K562 (cell line): ENCODE measurements at regions not wholly inside any gene's neighbourhood (a gene's known extent, or its start where the extent isn't known, plus 50 kb on each side); places are given as distances from the start of the nearest gene placed in this dataset.

Source experiments
- ATAC-seq: fragments of 200-7000 bp; cut with Tn5 transposase; 3 replicates; pipeline ENCODE4 v1.9.1; 2020; ENCODE audit warnings: moderate library complexity
- BruUV-seq: library from RNA; stranded (reverse); fragments of 400-500 nt; replicated peaks from 2 replicates; lab custom pipeline; 2021; lab: Mats Ljungman, UMichigan
- CTCF ChIA-PET: fragments of 300-600 bp; formaldehyde crosslinking; extraction: SDS; loops from one replicate; lab custom pipeline; 2021; ENCODE audit warnings: low intra/inter-chr PET ratio; lab: Yijun Ruan, JAX
- POLR2A ChIA-PET: fragments of 300-600, 350-650 bp; sonication (Branson Sonifier 250); formaldehyde crosslinking; extraction: SDS; loops from one replicate; lab custom pipeline; 2021; ENCODE audit warnings: antibody characterized with exemption, inconsistent platforms; lab: Yijun Ruan, JAX
- DNase-seq, 4 experiments: peaks; one replicate each; pipeline versions ENCODE4 v3.0.0 to v3.0.0-alpha.2; 2011 to 2018; ENCODE audit warnings: low spot score in 3 of 4, mixed read lengths in 3 of 4; ENCODE audit errors: extremely low read depth in 1 of 4
- FAIRE-seq: peaks from 2 replicates; lab custom pipeline; 2011; peaks lifted over from hg19 to GRCh38; lab: Jason Lieb, UNC
- H2AFZ ChIP-seq: 2 replicates; pipeline ENCODE4 v1.6.0; 2011; ENCODE audit warnings: low read depth, low read length, control low read depth, inconsistent platforms
- H3K27ac ChIP-seq: fragments of 200-600 bp; 3 replicates; pipeline ENCODE4 v1.8.0; 2011; ENCODE audit warnings: low read depth, mild to moderate bottlenecking, control low read depth, inconsistent platforms, low read length, moderate library complexity, mixed read lengths; ENCODE audit errors: extremely low read depth
- H3K27me3 ChIP-seq, 2 experiments: fragments of 300-600 bp in 1 of 2; 2 replicates in 1 of 2; 3 replicates in 1 of 2; pipeline versions ENCODE4 v1.6.0 to v1.8.0; 2011; ENCODE audit warnings: inconsistent platforms in 2 of 2, low read length in 2 of 2, mild to moderate bottlenecking in 1 of 2, mixed read lengths in 1 of 2, moderate library complexity in 1 of 2; ENCODE audit not compliant: control insufficient read depth in 2 of 2, insufficient read depth in 2 of 2
- H3K36me3 ChIP-seq: fragments of 300-600 bp; 3 replicates; pipeline ENCODE4 v1.8.0; 2011; ENCODE audit warnings: mild to moderate bottlenecking, low read length, inconsistent platforms; ENCODE audit not compliant: control insufficient read depth, insufficient read depth
- H3K4me1 ChIP-seq, 2 experiments: fragments of 200-600 bp in 1 of 2; replicated peaks in 1 of 2; 2 replicates in 1 of 2; 3 replicates in 1 of 2; pipeline versions ENCODE4 v1.5.1 to v1.8.0; 2011; ENCODE audit warnings: inconsistent platforms in 2 of 2, low read length in 2 of 2, mild to moderate bottlenecking in 1 of 2, mixed read lengths in 1 of 2, moderate library complexity in 1 of 2; ENCODE audit not compliant: control insufficient read depth in 2 of 2, insufficient read depth in 2 of 2
- H3K4me2 ChIP-seq: 2 replicates; pipeline ENCODE4 v1.6.1; 2011; ENCODE audit warnings: low read length, control low read depth, inconsistent platforms, mixed read lengths; ENCODE audit not compliant: insufficient read depth
- H3K4me3 ChIP-seq: fragments of 200-600 bp; sonication (generic), shearing (Covaris generic); 2 replicates; pipeline ENCODE4 v1.5.1; 2016; ENCODE audit warnings: control low read depth, inconsistent platforms
- H3K79me2 ChIP-seq: fragments of 200-600 bp; 3 replicates; pipeline ENCODE4 v1.8.0; 2011; ENCODE audit warnings: low read length, inconsistent platforms; ENCODE audit not compliant: control insufficient read depth, insufficient read depth
- H3K9ac ChIP-seq, 2 experiments: 2 replicates each; pipeline versions ENCODE4 v1.6.0 to v1.6.1; 2011; ENCODE audit warnings: low read depth in 2 of 2, low read length in 2 of 2, control low read depth in 1 of 2, inconsistent platforms in 1 of 2, mild to moderate bottlenecking in 1 of 2, mixed read lengths in 1 of 2; ENCODE audit not compliant: insufficient read depth in 1 of 2
- H3K9me1 ChIP-seq: one replicate; pipeline ENCODE4 v1.6.0; 2011; ENCODE audit warnings: inconsistent platforms, mild to moderate bottlenecking, low read length, moderate library complexity; ENCODE audit not compliant: control insufficient read depth, insufficient read depth
- H3K9me3 ChIP-seq: replicated peaks from 2 replicates; pipeline ENCODE4 v1.5.1; 2011; ENCODE audit warnings: low read depth, low read length, inconsistent platforms; ENCODE audit not compliant: control insufficient read depth, insufficient read depth
- H4K20me1 ChIP-seq: replicated peaks from 2 replicates; pipeline ENCODE4 v1.6.1; 2011; ENCODE audit warnings: low read length, inconsistent platforms, mixed read lengths; ENCODE audit not compliant: control insufficient read depth, insufficient read depth
- CBX2 ChIP-seq: fragments of 200-600 bp; sonication (generic); IDR thresholded peaks from one replicate; pipeline ENCODE4 v1.6.1; 2012; ENCODE audit warnings: mild to moderate bottlenecking, low read length, inconsistent platforms; ENCODE audit not compliant: insufficient read depth, poor library complexity, severe bottlenecking
- CC2D1A ChIP-seq: fragments of 450-650 bp; IDR thresholded peaks from 2 replicates; pipeline ENCODE4 v1.6.1; 2017; ENCODE audit warnings: mild to moderate bottlenecking
- HDAC3 ChIP-seq: fragments of 450-650 bp; IDR thresholded peaks from 2 replicates; pipeline ENCODE4 v1.6.1; 2018; ENCODE audit warnings: borderline replicate concordance, mild to moderate bottlenecking, moderate library complexity; ENCODE audit not compliant: partially characterized antibody
- KAT8 ChIP-seq: fragments of 450-650 bp; IDR thresholded peaks from 2 replicates; pipeline ENCODE4 v1.6.1; 2016; ENCODE audit warnings: low read depth, mild to moderate bottlenecking
- MCM7 ChIP-seq, 2 experiments: fragments of 450-650 bp; IDR thresholded peaks; 2 replicates each; pipeline ENCODE4 v1.6.1; 2016 to 2018
- MTA2 ChIP-seq: fragments of 450-650 bp; IDR thresholded peaks from 2 replicates; pipeline ENCODE4 v1.6.1; 2016; ENCODE audit warnings: low read depth
- MYBL2 ChIP-seq, 2 experiments: fragments of 450-650 bp in 1 of 2; sonication (generic) in 1 of 2; formaldehyde crosslinking in 1 of 2; IDR thresholded peaks; 2 replicates each; pipeline versions ENCODE4 v1.6.1 to v1.8.1; 2017 to 2022; ENCODE audit warnings: borderline replicate concordance in 1 of 2, inconsistent platforms in 1 of 2, low read depth in 1 of 2, mild to moderate bottlenecking in 1 of 2, missing genetic modification reagents in 1 of 2, moderate library complexity in 1 of 2
- PML ChIP-seq: IDR thresholded peaks from 2 replicates; pipeline ENCODE4 v1.6.1; 2012; ENCODE audit warnings: low read length, inconsistent platforms
- PTBP1 ChIP-seq: fragments of 200-400 bp; formaldehyde crosslinking; IDR thresholded peaks from 2 replicates; pipeline ENCODE4 v1.6.1; 2017; ENCODE audit warnings: low read depth, low read length
- RBM22 ChIP-seq: fragments of 200-400 bp; formaldehyde crosslinking; IDR thresholded peaks from 2 replicates; pipeline ENCODE4 v1.6.1; 2018; ENCODE audit warnings: low read length, low read depth; ENCODE audit not compliant: poor library complexity, severe bottlenecking
- SFPQ ChIP-seq: fragments of 200-400 bp; formaldehyde crosslinking; IDR thresholded peaks from 2 replicates; pipeline ENCODE4 v1.6.1; 2017; ENCODE audit warnings: mild to moderate bottlenecking, low read depth, low read length, moderate library complexity
- TAF9B ChIP-seq: fragments of 450-650 bp; IDR thresholded peaks from 2 replicates; pipeline ENCODE4 v1.6.1; 2018; ENCODE audit warnings: mild to moderate bottlenecking; ENCODE audit not compliant: partially characterized antibody
- USF2 ChIP-seq: sonication (generic); formaldehyde crosslinking; IDR thresholded peaks from 2 replicates; pipeline ENCODE4 v1.5.0; 2020; ENCODE audit warnings: missing genetic modification reagents
- ZNF212 ChIP-seq: fragments of 450-650 bp; formaldehyde crosslinking; IDR thresholded peaks from 2 replicates; pipeline ENCODE4 v1.4.0; 2020; ENCODE audit warnings: mild to moderate bottlenecking
- ZNF511 ChIP-seq: sonication (generic); formaldehyde crosslinking; IDR thresholded peaks from 2 replicates; pipeline ENCODE4 v1.8.0; 2022; ENCODE audit warnings: mild to moderate bottlenecking, missing genetic modification reagents
- ZNF785 ChIP-seq: fragments of 250-450 bp; sonication (Bioruptor Pico); IDR thresholded peaks from 2 replicates; pipeline ENCODE4 v1.4.0; 2020; ENCODE audit warnings: mild to moderate bottlenecking
- WGBS: fragments of 100-300 bp; shearing (Covaris generic); methylation state at CpG from one replicate; pipeline ENCODE4 v1.1.6; 2016; ENCODE audit warnings: low coverage, mixed read lengths; ENCODE audit not compliant: insufficient coverage; ENCODE audit errors: missing lambda C conversion rate; 5-methylcytosine and 5-hydroxymethylcytosine counted together
- in situ Hi-C: fragments of 300-500 bp; cut with MboI; formaldehyde crosslinking; loops from 4 replicates; pipeline ENCODE4 v1.15.0; 2018; ENCODE audit warnings: inconsistent platforms, mixed read lengths
- intact Hi-C: fragments of 100-400 bp; cut with micrococcal nuclease; formaldehyde crosslinking; loops from 2 replicates; pipeline ENCODE4 v1.14.2; 2022

- no peak overlapping the region for H3K4me2 ChIP-seq
- POLR2A ChIA-PET, result interaction anchor here (0.6 kb wide), 2 partner anchors 138 to 231 kb away, joined by 3 to 4 read pairs; no protein-coding TSS in a partner anchor
- H3K4me1 ChIP-seq, result no peaks in the 10 kb centered on the region
- CTCF ChIA-PET, result no interaction called here
- DNase-seq, result no peak
- BruUV-seq, result no TSS peak
- H3K9ac ChIP-seq, result no peak overlapping the region
- intact Hi-C loops, result no loop called here
- no peak overlapping the region for H3K27ac ChIP-seq
- in situ Hi-C loops, result no loop called here
- H3K9me3 ChIP-seq, result no peaks in the 10 kb centered on the region
- H3K4me3 ChIP-seq, result no peak overlapping the region
- no peak for FAIRE-seq
- no peaks in the 10 kb centered on the region for H3K27me3 ChIP-seq
- H3K36me3 ChIP-seq, result no peaks in the 10 kb centered on the region
- H2AFZ ChIP-seq, result no peak overlapping the region
- H3K79me2 ChIP-seq, result no peaks in the 10 kb centered on the region
- 0% methylated on average over 1 of the region's 1 CpG for WGBS
- no peaks in the 10 kb centered on the region for H4K20me1 ChIP-seq
- no peak for ATAC-seq
- no peaks in the 10 kb centered on the region for H3K9me1 ChIP-seq
- TF ChIP-seq MCM7 (IDR thresholded peaks at IDR 0.05), result no peak
- TF ChIP-seq KAT8, result no peak
- TF ChIP-seq CC2D1A, result no peak
- no peak for TF ChIP-seq USF2
- no peak for TF ChIP-seq CBX2
- no peak for TF ChIP-seq ZNF212 (CRISPR knock-in tag)
- TF ChIP-seq MYBL2 (IDR thresholded peaks at IDR 0.05; ENCODE audit: low read depth), result no peak
- no peak for TF ChIP-seq MYBL2 (CRISPR knock-in tag; IDR thresholded peaks at IDR 0.05; ENCODE audit: borderline replicate concordance)
- TF ChIP-seq RBM22, result no peak
- no peak for TF ChIP-seq PTBP1
- TF ChIP-seq TAF9B, result no peak
- TF ChIP-seq ZNF785 (CRISPR knock-in tag), result no peak
- TF ChIP-seq SFPQ, result no peak
- TF ChIP-seq PML, result no peak
- no peak for TF ChIP-seq HDAC3
- no peak for TF ChIP-seq ZNF511 (CRISPR knock-in tag)
- no peak for TF ChIP-seq MTA2
Measured at GRCh38 chr1:175254190-175254589, 61.6 kb upstream of the KIAA0040 start.
